Neuronal stem cell (in vitro differentiated cells): ENCODE measurements at regions not wholly inside any gene's neighbourhood (a gene's known extent, or its start where the extent isn't known, plus 50 kb on each side); places are given as distances from the start of the nearest gene placed in this dataset.

Source experiments
- DNase-seq: peaks from one replicate; pipeline ENCODE4 v3.0.0-alpha.2; 2013; ENCODE audit warnings: low spot score
- H2AFZ ChIP-seq: one replicate; pipeline ENCODE4 v1.6.1; 2013; ENCODE audit warnings: mild to moderate bottlenecking, low read length, inconsistent platforms
- H2AK5ac ChIP-seq: 2 replicates; pipeline ENCODE4 v1.6.1; 2013; ENCODE audit warnings: low read depth, mild to moderate bottlenecking, inconsistent platforms, low read length, moderate library complexity, mixed read lengths
- H2BK120ac ChIP-seq: 2 replicates; pipeline ENCODE4 v1.6.1; 2013; ENCODE audit warnings: low read depth, mild to moderate bottlenecking, inconsistent platforms, low read length, moderate library complexity, mixed read lengths
- H2BK12ac ChIP-seq: one replicate; pipeline ENCODE4 v1.6.1; 2013; ENCODE audit warnings: low read length, inconsistent platforms
- H2BK15ac ChIP-seq: 2 replicates; pipeline ENCODE4 v1.6.1; 2013; ENCODE audit warnings: mild to moderate bottlenecking, low read length, inconsistent platforms, mixed read lengths
- H2BK5ac ChIP-seq: one replicate; pipeline ENCODE4 v1.6.1; 2013; ENCODE audit warnings: inconsistent platforms, mild to moderate bottlenecking, low read length, moderate library complexity
- H3K14ac ChIP-seq: one replicate; pipeline ENCODE4 v1.6.1; 2013; ENCODE audit warnings: low read length, inconsistent platforms
- H3K18ac ChIP-seq: 2 replicates; pipeline ENCODE4 v1.6.1; 2013; ENCODE audit warnings: low read length, inconsistent platforms
- H3K23ac ChIP-seq: 2 replicates; pipeline ENCODE4 v1.6.1; 2013; ENCODE audit warnings: low read depth, mild to moderate bottlenecking, mixed read lengths, low read length, inconsistent platforms; ENCODE audit not compliant: poor library complexity
- H3K27ac ChIP-seq: replicated peaks from 3 replicates; pipeline ENCODE4 v1.5.1; 2013; ENCODE audit warnings: low read length, inconsistent platforms
- H3K27me3 ChIP-seq, 3 experiments: 2 replicates each; pipeline ENCODE4 v1.6.1; 2013; ENCODE audit warnings: low read length in 3 of 3, mild to moderate bottlenecking in 2 of 3, inconsistent platforms in 1 of 3, low read depth in 1 of 3, mixed read lengths in 1 of 3, moderate library complexity in 1 of 3; ENCODE audit not compliant: control insufficient read depth in 3 of 3, insufficient read depth in 3 of 3
- H3K36me3 ChIP-seq, 2 donors: replicated peaks in 1 of 2; 2 replicates each; pipeline ENCODE4 v1.6.1; 2013; ENCODE audit warnings: low read length in 2 of 2; ENCODE audit not compliant: control insufficient read depth in 2 of 2, insufficient read depth in 2 of 2
- H3K4ac ChIP-seq: 2 replicates; pipeline ENCODE4 v1.6.1; 2013; ENCODE audit warnings: inconsistent platforms, mild to moderate bottlenecking, low read length, moderate library complexity
- H3K4me1 ChIP-seq, 2 donors: 1 replicate in 1 of 2; 2 replicates in 1 of 2; pipeline ENCODE4 v1.6.1; 2013; ENCODE audit warnings: low read length in 2 of 2, low read depth in 1 of 2; ENCODE audit not compliant: control insufficient read depth in 2 of 2, insufficient read depth in 1 of 2
- H3K4me2 ChIP-seq: one replicate; pipeline ENCODE4 v1.6.1; 2013; ENCODE audit warnings: mild to moderate bottlenecking, low read length, inconsistent platforms; ENCODE audit not compliant: insufficient read depth, poor library complexity, severe bottlenecking
- H3K4me3 ChIP-seq, 2 donors: 2 replicates each; pipeline ENCODE4 v1.5.1; 2013; ENCODE audit warnings: low read length in 2 of 2, mild to moderate bottlenecking in 2 of 2, inconsistent platforms in 1 of 2, moderate library complexity in 1 of 2
- H3K79me1 ChIP-seq: one replicate; pipeline ENCODE4 v1.6.1; 2013; ENCODE audit warnings: low read depth, mild to moderate bottlenecking, inconsistent platforms, low read length, moderate library complexity
- H3K9ac ChIP-seq: one replicate; pipeline ENCODE4 v1.6.1; 2013; ENCODE audit warnings: mild to moderate bottlenecking, low read depth, low read length, inconsistent platforms; ENCODE audit not compliant: poor library complexity
- H3K9me3 ChIP-seq, 2 donors: replicated peaks in 1 of 2; 2 replicates each; pipeline versions ENCODE3 to v1.6.1; 2013; ENCODE audit warnings: low read length in 2 of 2, mild to moderate bottlenecking in 2 of 2, inconsistent platforms in 1 of 2, low read depth in 1 of 2, mixed read lengths in 1 of 2, moderate library complexity in 1 of 2; ENCODE audit not compliant: control insufficient read depth in 2 of 2, insufficient read depth in 1 of 2
- H4K8ac ChIP-seq: one replicate; pipeline ENCODE4 v1.6.1; 2013; ENCODE audit warnings: low read depth, mild to moderate bottlenecking, inconsistent platforms, low read length, moderate library complexity
- H4K91ac ChIP-seq: one replicate; pipeline ENCODE4 v1.6.1; 2013; ENCODE audit warnings: low read length, low read depth, mild to moderate bottlenecking, inconsistent platforms; ENCODE audit not compliant: poor library complexity
- WGBS, 2 donors: extraction: QIAGEN DNeasy Blood & Tissue Kit; methylation state at CpG; one replicate each; pipeline ENCODE4 v1.1.7; 2013; ENCODE audit warnings: missing lambda C conversion rate in 2 of 2, mixed read lengths in 1 of 2; ENCODE audit not compliant: insufficient read length in 2 of 2, insufficient replicate concordance in 1 of 2; ENCODE audit errors: extremely low coverage in 2 of 2; 5-methylcytosine and 5-hydroxymethylcytosine counted together

DNA sequence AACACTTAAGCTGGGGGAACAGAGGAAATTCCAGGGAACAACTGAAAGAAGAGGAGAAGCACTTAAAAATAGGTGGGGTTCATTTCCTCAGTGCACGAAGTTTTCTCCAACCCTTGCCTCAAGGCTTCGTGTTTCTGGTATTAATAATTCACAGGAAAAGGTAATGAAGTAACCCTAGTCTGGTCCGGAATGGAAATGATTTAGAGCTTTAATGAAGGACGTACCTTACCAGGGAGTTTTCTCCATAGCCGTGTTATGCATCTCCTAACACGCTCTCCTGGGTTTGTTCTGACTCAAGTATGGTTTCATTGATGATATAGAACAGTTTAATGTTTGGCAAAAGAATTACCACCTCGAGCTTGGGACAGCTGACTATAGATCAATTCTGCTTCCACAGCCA, 214.2 kb downstream of the MTX2 start:
- H3K27ac ChIP-seq: no peak overlapping the region
- no peak overlapping the region for H3K18ac ChIP-seq
- no peak for DNase-seq
- no peak overlapping the region for H2AK5ac ChIP-seq
- H3K4me2 ChIP-seq: no peak overlapping the region
- no peak overlapping the region for H4K91ac ChIP-seq
- H3K4ac ChIP-seq: no peak overlapping the region
- H3K27me3 ChIP-seq: no peaks in the 10 kb centered on the region
- no peak overlapping the region for H3K14ac ChIP-seq
- no peaks in the 10 kb centered on the region for H3K36me3 ChIP-seq
- H2BK12ac ChIP-seq: no peak overlapping the region
- H4K8ac ChIP-seq: no peak overlapping the region
- no peak overlapping the region for H2BK5ac ChIP-seq
- WGBS, 2 donors: no CpG with 5 or more reads among the region's 7 CpGs
- no peak overlapping the region for H2AFZ ChIP-seq
- no peaks in the 10 kb centered on the region for H3K4me1 ChIP-seq
- H2BK15ac ChIP-seq: no peak overlapping the region
- no peak overlapping the region for H2BK120ac ChIP-seq
- no peaks in the 10 kb centered on the region for H3K79me1 ChIP-seq
- no peak overlapping the region for H3K23ac ChIP-seq
- no peaks in the 10 kb centered on the region for H3K9me3 ChIP-seq
- H3K9ac ChIP-seq: no peak overlapping the region
- H3K4me3 ChIP-seq: no peak overlapping the region

DNA sequence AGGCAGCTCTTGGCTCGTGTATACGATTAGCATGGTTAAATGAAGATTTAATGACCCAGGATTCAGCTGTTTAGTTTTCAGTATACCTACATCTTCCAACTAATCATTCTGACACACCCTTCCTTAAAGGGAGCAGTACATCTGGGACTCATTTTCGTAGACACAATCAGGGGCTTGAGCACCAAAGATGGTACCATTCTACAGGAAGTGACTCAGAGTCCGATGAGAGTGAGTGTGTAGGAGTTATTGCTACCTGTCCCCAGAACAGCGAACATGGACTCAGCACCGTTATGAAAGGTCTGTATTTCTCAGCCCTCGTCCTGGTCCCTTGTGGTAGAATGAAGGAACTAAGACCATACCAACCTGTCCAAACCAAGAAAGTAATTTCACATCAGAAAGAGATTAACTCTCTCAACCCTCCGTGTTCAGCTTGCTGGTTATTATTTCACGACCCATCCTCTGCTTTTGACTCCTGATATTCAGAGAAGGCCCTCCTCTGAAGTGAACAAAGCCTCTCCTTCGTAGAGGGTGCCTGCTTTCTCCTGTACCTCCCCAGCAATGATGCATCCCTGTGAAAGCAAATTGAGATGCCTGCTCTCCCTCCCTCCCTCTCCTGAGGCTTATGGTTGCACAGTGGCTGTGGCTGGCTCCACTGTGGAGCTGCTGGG, 214.8 kb downstream of the MTX2 start:
- H3K27ac ChIP-seq: no peak overlapping the region
- no peaks in the 10 kb centered on the region for H3K27me3 ChIP-seq
- WGBS, 2 donors: no CpG with 5 or more reads among the region's 10 CpGs
- no peak overlapping the region for H3K4me3 ChIP-seq
- H4K8ac ChIP-seq: no peak overlapping the region
- H4K91ac ChIP-seq: no peak overlapping the region
- H2BK5ac ChIP-seq: no peak overlapping the region
- no peak for DNase-seq
- no peak overlapping the region for H2BK120ac ChIP-seq
- no peak overlapping the region for H3K18ac ChIP-seq
- H3K14ac ChIP-seq: no peak overlapping the region
- no peak overlapping the region for H2BK12ac ChIP-seq
- H2AFZ ChIP-seq: no peak overlapping the region
- no peak overlapping the region for H2AK5ac ChIP-seq
- no peaks in the 10 kb centered on the region for H3K36me3 ChIP-seq
- H3K79me1 ChIP-seq: no peaks in the 10 kb centered on the region
- H3K4me1 ChIP-seq: no peaks in the 10 kb centered on the region
- H3K23ac ChIP-seq: no peak overlapping the region
- no peak overlapping the region for H2BK15ac ChIP-seq
- H3K4ac ChIP-seq: no peak overlapping the region
- no peak overlapping the region for H3K4me2 ChIP-seq
- H3K9ac ChIP-seq: no peak overlapping the region
- no peaks in the 10 kb centered on the region for H3K9me3 ChIP-seq

DNA sequence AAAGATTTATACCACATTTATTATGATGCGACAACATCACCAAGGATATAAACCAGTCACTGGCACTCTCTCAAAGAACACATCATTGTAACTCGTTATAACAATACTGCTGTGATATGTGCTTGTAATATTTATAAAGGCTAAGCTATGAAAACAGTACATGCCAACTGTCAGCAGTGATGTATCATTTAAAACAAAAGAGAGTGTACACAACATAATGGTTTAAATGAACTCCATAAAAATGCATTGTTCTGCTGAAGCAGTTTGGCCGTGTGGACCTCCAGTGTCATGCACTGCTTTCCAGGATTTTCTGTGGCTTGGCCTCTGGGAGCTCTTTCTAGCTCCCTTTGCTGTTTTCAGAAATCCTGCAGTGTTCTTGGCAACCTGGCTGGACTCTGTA, 215.6 kb downstream of the MTX2 start:
- Histone ChIP-seq H2BK12ac (no peak overlapping the region), H3K79me1 (no peaks in the 10 kb centered on the region), H3K4me3 (no peak overlapping the region), H3K14ac (no peak overlapping the region), H4K8ac (no peak overlapping the region), H2AK5ac (no peak overlapping the region), H3K36me3 (no peaks in the 10 kb centered on the region), H3K4ac (no peak overlapping the region), H2BK120ac (no peak overlapping the region), H3K4me1 (no peaks in the 10 kb centered on the region), H2AFZ (no peak overlapping the region), H3K4me2 (no peak overlapping the region), H3K23ac (no peak overlapping the region), H3K9me3 (no peaks in the 10 kb centered on the region), H2BK15ac (no peak overlapping the region), H3K27ac (no peak overlapping the region), H3K18ac (no peak overlapping the region), H4K91ac (no peak overlapping the region), H3K27me3 (no peaks in the 10 kb centered on the region), H2BK5ac (no peak overlapping the region), H3K9ac (no peak overlapping the region)
- WGBS, 2 donors: no CpG with 5 or more reads among the region's 3 CpGs
- no peak for DNase-seq

DNA sequence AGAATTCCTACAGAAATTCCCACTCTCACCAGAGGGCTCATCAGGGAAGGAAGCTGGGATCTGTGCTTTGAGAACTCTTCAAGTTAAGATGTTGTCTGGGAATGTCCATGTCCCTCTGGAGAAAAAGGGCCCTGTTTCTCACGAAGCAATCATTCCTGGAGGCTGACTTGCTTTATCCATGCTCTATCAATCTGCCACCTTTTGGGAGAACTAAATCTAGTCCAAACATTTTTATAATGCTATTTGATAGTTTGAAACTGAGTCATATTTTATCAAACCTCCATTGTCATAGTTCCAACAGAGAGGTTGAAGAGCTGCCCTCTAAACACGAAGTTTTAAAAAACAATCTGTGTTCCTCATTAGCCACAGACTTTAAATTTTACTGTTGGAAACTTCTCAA, 219.2 kb downstream of the MTX2 start:
- H3K9me3 ChIP-seq: no peaks in the 10 kb centered on the region
- no peak overlapping the region for H3K18ac ChIP-seq
- no peak for DNase-seq
- H4K91ac ChIP-seq: no peak overlapping the region
- H3K4me2 ChIP-seq: no peak overlapping the region
- no CpG with 5 or more reads among the region's 2 CpGs for WGBS, 2 donors
- H2AK5ac ChIP-seq: no peak overlapping the region
- no peak overlapping the region for H3K14ac ChIP-seq
- no peak overlapping the region for H3K4ac ChIP-seq
- H3K36me3 ChIP-seq: no peaks in the 10 kb centered on the region
- no peak overlapping the region for H2AFZ ChIP-seq
- no peak overlapping the region for H2BK12ac ChIP-seq
- no peak overlapping the region for H3K4me3 ChIP-seq
- no peak overlapping the region for H4K8ac ChIP-seq
- H3K27ac ChIP-seq: no peak overlapping the region
- no peak overlapping the region for H3K23ac ChIP-seq
- no peaks in the 10 kb centered on the region for H3K27me3 ChIP-seq
- no peak overlapping the region for H2BK5ac ChIP-seq
- H3K4me1 ChIP-seq: peaks cover 2 to 9% of the 10 kb centered on the region in 2 donors
- no peak overlapping the region for H2BK120ac ChIP-seq
- H3K79me1 ChIP-seq: no peaks in the 10 kb centered on the region
- H3K9ac ChIP-seq: no peak overlapping the region
- H2BK15ac ChIP-seq: no peak overlapping the region
